Fibroblast of villous mesenchyme (primary cell): ENCODE measurements at regions not wholly inside any gene's neighbourhood (a gene's known extent, or its start where the extent isn't known, plus 50 kb on each side); places are given as distances from the start of the nearest gene placed in this dataset.

ENCODE experiments used
- DNase-seq: peaks from one replicate; pipeline ENCODE4 v3.0.0-alpha.2; 2010; ENCODE audit warnings: low read depth
- H3K4me3 ChIP-seq: 2 replicates; pipeline ENCODE4 v1.5.1; 2011; ENCODE audit warnings: low read depth, mild to moderate bottlenecking, low read length
- CTCF ChIP-seq: IDR thresholded peaks from 2 replicates; pipeline ENCODE4 v1.5.1; 2012; ENCODE audit warnings: low read depth, mild to moderate bottlenecking, low read length; ENCODE audit not compliant: insufficient read depth

GRCh38 chr9:99513441-99514112 is 291.5 kb downstream of the SEC61B start:
- no peak for TF ChIP-seq CTCF
- no peak for DNase-seq
- no peak overlapping the region for H3K4me3 ChIP-seq

GRCh38 chr9:99515093-99515492 is 293.0 kb downstream of the SEC61B start:
- H3K4me3 ChIP-seq = no peak overlapping the region

GRCh38 chr9:99515895-99516656 is 294.0 kb downstream of the SEC61B start:
- no peak for TF ChIP-seq CTCF
- no peak for DNase-seq
- no peak overlapping the region for H3K4me3 ChIP-seq

More at GRCh38 chr9:99515093-99515492, 293.0 kb downstream of the SEC61B start:
- TF ChIP-seq CTCF = no peak
- DNase-seq = no peak

GRCh38 chr9:99516657-99517049 is 294.6 kb downstream of the SEC61B start:
- DNase-seq = no peak
- H3K4me3 ChIP-seq = no peak overlapping the region
- no peak for TF ChIP-seq CTCF

GRCh38 chr9:99523838-99524237 is 297.8 kb upstream of the NR4A3 start:
- DNase-seq = no peak
- TF ChIP-seq CTCF = no peak
- no peak overlapping the region for H3K4me3 ChIP-seq

- no peak for TF ChIP-seq CTCF
- no peak overlapping the region for H3K4me3 ChIP-seq
- DNase-seq = no peak
These were observed 290.4 kb upstream of the NR4A3 start for GRCh38 chr9:99531313-99531712.
